Hepatocyte (in vitro differentiated cells): ENCODE measurements at regions not wholly inside any gene's neighbourhood (a gene's known extent, or its start where the extent isn't known, plus 50 kb on each side); places are given as distances from the start of the nearest gene placed in this dataset.

Source experiments
- DNase-seq: peaks from one replicate; pipeline ENCODE4 v3.0.0-alpha.2; 2016; ENCODE audit warnings: low spot score
- H2AFZ ChIP-seq: fragments of 200-600 bp; sonication (generic); 2 replicates; pipeline ENCODE4 v1.6.0; 2016; ENCODE audit warnings: antibody characterized with exemption, mild to moderate bottlenecking
- H3K27ac ChIP-seq: fragments of 200-600 bp; sonication (generic); 2 replicates; pipeline ENCODE4 v1.5.1; 2016; ENCODE audit warnings: mild to moderate bottlenecking
- H3K27me3 ChIP-seq: fragments of 200-600 bp; sonication (generic); 2 replicates; pipeline ENCODE4 v1.6.1; 2016
- H3K36me3 ChIP-seq: fragments of 200-600 bp; sonication (generic); replicated peaks from 2 replicates; pipeline ENCODE4 v1.5.1; 2016; ENCODE audit warnings: low read depth; ENCODE audit not compliant: insufficient read depth
- H3K4me1 ChIP-seq: fragments of 200-600 bp; sonication (generic); 2 replicates; pipeline ENCODE4 v1.5.1; 2016; ENCODE audit warnings: mild to moderate bottlenecking, moderate library complexity; ENCODE audit not compliant: insufficient read depth
- H3K4me2 ChIP-seq: fragments of 200-600 bp; sonication (generic); 2 replicates; pipeline ENCODE4 v1.6.0; 2016
- H3K4me3 ChIP-seq: fragments of 200-600 bp; sonication (generic); 2 replicates; pipeline ENCODE4 v1.5.1; 2016; ENCODE audit warnings: mild to moderate bottlenecking
- H3K79me2 ChIP-seq: fragments of 200-600 bp; sonication (generic); 2 replicates; pipeline ENCODE4 v1.6.0; 2017; ENCODE audit warnings: mild to moderate bottlenecking
- H3K9me2 ChIP-seq: fragments of 200-600 bp; sonication (generic); replicated peaks from 2 replicates; pipeline ENCODE4 v1.6.0; 2017; ENCODE audit warnings: mild to moderate bottlenecking; ENCODE audit not compliant: insufficient read depth
- H3K9me3 ChIP-seq: fragments of 200-600 bp; sonication (generic); 2 replicates; pipeline ENCODE4 v1.5.1; 2016; ENCODE audit warnings: low read depth, mild to moderate bottlenecking
- H4K20me1 ChIP-seq: fragments of 200-600 bp; sonication (generic); 2 replicates; pipeline ENCODE4 v1.6.0; 2016; ENCODE audit warnings: mild to moderate bottlenecking; ENCODE audit not compliant: insufficient read depth, poor library complexity, severe bottlenecking
- EZH2 ChIP-seq: fragments of 200-600 bp; sonication (generic); IDR thresholded peaks from 2 replicates; pipeline ENCODE4 v1.6.1; 2016; ENCODE audit warnings: antibody characterized with exemption, mild to moderate bottlenecking, borderline replicate concordance
- EZH2phosphoT487 ChIP-seq: fragments of 200-600 bp; sonication (generic); IDR thresholded peaks from one replicate; pipeline ENCODE4 v1.6.1; 2018; ENCODE audit warnings: antibody characterized with exemption, mild to moderate bottlenecking, low read depth, moderate library complexity; ENCODE audit not compliant: unreplicated experiment, severe bottlenecking
- WGBS: methylation state at CpG from one replicate; pipeline ENCODE4 v1.1.6; 2016; ENCODE audit warnings: low lambda C conversion rate; ENCODE audit errors: missing lambda C conversion rate; 5-methylcytosine and 5-hydroxymethylcytosine counted together
- TF ChIP-seq, protein P1 (sequence below): fragments of 200-600 bp; sonication (generic); IDR thresholded peaks from 2 replicates; pipeline ENCODE4 v1.5.1; 2016; ENCODE audit warnings: antibody characterized with exemption, mild to moderate bottlenecking; ENCODE audit not compliant: poor library complexity

DNA sequence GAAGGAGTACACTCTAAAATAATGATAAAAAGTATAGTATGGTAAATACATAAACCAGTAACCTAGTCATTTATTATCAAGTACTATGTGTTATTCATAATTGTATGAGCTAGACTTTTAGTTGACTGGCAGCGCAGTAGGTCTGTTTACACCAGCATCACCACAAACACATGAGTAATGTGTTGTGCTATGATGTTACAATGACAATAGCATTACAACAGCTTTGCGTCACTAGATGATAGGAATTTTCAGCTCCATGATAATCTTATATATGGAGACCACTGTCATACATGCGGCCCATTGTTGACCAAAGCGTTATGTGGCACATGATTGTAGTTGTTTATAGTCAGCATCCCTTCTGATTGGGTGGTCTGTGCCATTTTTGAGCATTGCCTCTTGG lies 138.9 kb upstream of the UBE2E1 start:
- 98% methylated on average over 4 of the region's 4 CpGs for WGBS
- H2AFZ ChIP-seq, result no peak overlapping the region
- no peaks in the 10 kb centered on the region for H3K4me1 ChIP-seq
- no peaks in the 10 kb centered on the region for H3K79me2 ChIP-seq
- DNase-seq, result no peak
- H3K36me3 ChIP-seq, result no peaks in the 10 kb centered on the region
- H3K27ac ChIP-seq, result no peak overlapping the region
- no peaks in the 10 kb centered on the region for H4K20me1 ChIP-seq
- H3K9me2 ChIP-seq, result no peaks in the 10 kb centered on the region
- H3K4me3 ChIP-seq, result no peak overlapping the region
- no peak for TF ChIP-seq EZH2
- TF ChIP-seq, protein P1, sequence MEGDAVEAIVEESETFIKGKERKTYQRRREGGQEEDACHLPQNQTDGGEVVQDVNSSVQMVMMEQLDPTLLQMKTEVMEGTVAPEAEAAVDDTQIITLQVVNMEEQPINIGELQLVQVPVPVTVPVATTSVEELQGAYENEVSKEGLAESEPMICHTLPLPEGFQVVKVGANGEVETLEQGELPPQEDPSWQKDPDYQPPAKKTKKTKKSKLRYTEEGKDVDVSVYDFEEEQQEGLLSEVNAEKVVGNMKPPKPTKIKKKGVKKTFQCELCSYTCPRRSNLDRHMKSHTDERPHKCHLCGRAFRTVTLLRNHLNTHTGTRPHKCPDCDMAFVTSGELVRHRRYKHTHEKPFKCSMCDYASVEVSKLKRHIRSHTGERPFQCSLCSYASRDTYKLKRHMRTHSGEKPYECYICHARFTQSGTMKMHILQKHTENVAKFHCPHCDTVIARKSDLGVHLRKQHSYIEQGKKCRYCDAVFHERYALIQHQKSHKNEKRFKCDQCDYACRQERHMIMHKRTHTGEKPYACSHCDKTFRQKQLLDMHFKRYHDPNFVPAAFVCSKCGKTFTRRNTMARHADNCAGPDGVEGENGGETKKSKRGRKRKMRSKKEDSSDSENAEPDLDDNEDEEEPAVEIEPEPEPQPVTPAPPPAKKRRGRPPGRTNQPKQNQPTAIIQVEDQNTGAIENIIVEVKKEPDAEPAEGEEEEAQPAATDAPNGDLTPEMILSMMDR, result no peak
- TF ChIP-seq EZH2phosphoT487, result no peak
- H3K9me3 ChIP-seq, result no peaks in the 10 kb centered on the region
- H3K4me2 ChIP-seq, result no peak overlapping the region
- no peaks in the 10 kb centered on the region for H3K27me3 ChIP-seq

GRCh38 chr3:23667536-23668429 lies 138.0 kb upstream of the UBE2E1 start:
- no peak overlapping the region for H3K4me2 ChIP-seq

DNA sequence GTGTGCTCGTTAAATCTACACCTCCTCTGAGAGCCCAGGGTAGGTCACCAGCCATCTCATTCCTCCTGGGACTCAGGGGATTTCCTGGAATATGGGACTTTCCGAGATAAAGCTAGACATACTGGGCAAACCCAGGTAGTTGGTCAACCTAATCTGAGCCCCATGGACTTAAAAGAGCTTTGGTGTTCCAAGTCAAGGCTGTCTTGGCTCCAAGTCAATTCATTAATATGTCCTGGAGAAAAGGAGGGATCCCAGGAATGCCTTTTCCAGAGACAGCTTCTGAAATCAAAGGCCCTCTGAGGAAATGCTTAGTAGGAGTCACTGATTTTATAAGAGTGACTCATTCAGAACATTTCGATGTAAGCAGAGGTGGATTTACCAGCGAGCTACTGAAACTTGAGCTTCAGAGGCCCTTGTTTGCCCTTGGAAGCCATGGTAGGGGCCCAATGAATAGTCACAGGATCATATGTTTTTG lies 137.3 kb upstream of the UBE2E1 start:
- H3K27ac ChIP-seq, result peak overlapping the region; percentile 74

More at GRCh38 chr3:23667536-23668429, 138.0 kb upstream of the UBE2E1 start:
- Histone ChIP-seq H3K9me2 (no peaks in the 10 kb centered on the region), H3K4me1 (no peaks in the 10 kb centered on the region), H3K4me3 (no peak overlapping the region), H3K79me2 (no peaks in the 10 kb centered on the region), H2AFZ (no peak overlapping the region), H3K27ac (peak overlapping the region; percentile 74), H3K36me3 (no peaks in the 10 kb centered on the region), H3K9me3 (no peaks in the 10 kb centered on the region), H3K27me3 (no peaks in the 10 kb centered on the region), H4K20me1 (no peaks in the 10 kb centered on the region)
- 71% methylated on average over 6 of the region's 6 CpGs for WGBS
- no peak for DNase-seq
- TF ChIP-seq EZH2, result no peak
- TF ChIP-seq EZH2phosphoT487, result no peak
- TF ChIP-seq, protein P1, result no peak

More for the DNA sequence above, 137.3 kb upstream of the UBE2E1 start:
- Histone ChIP-seq H3K9me2 (no peaks in the 10 kb centered on the region), H3K36me3 (no peaks in the 10 kb centered on the region), H3K4me1 (no peaks in the 10 kb centered on the region), H2AFZ (no peak overlapping the region), H3K9me3 (no peaks in the 10 kb centered on the region), H3K4me2 (no peak overlapping the region), H3K79me2 (no peaks in the 10 kb centered on the region), H4K20me1 (no peaks in the 10 kb centered on the region), H3K27me3 (no peaks in the 10 kb centered on the region), H3K4me3 (no peak overlapping the region)
- TF ChIP-seq, protein P1, result no peak
- no peak for TF ChIP-seq EZH2phosphoT487
- TF ChIP-seq EZH2, result no peak
- DNase-seq, result peak; percentile 55
- WGBS, result 54% methylated on average over 4 of the region's 4 CpGs
